Vagina (tissue), 2 donors: ENCODE measurements at regions not wholly inside any gene's neighbourhood (a gene's known extent, or its start where the extent isn't known, plus 50 kb on each side); places are given as distances from the start of the nearest gene placed in this dataset.

Source experiments
- DNase-seq, 2 donors: peaks; one replicate each; pipeline ENCODE4 v3.0.0-alpha.2; 2017; ENCODE audit errors: extremely low spot score in 2 of 2
- H3K27ac ChIP-seq: fragments of 200-600 bp; sonication (generic); one replicate; pipeline ENCODE4 v1.5.1; 2019
- H3K27me3 ChIP-seq: fragments of 200-600 bp; sonication (generic); one replicate; pipeline ENCODE4 v1.5.1; 2019
- H3K36me3 ChIP-seq, 2 donors: fragments of 200-600 bp; sonication (generic); one replicate each; pipeline ENCODE4 v1.5.1; 2017 to 2019
- H3K4me1 ChIP-seq: fragments of 200-600 bp; sonication (generic); one replicate; pipeline ENCODE4 v1.5.1; 2019
- H3K4me3 ChIP-seq, 2 donors: fragments of 200-600 bp; sonication (generic); 1 replicate in 1 of 2; 2 replicates in 1 of 2; pipeline ENCODE4 v1.5.1; 2016 to 2019
- H3K9me3 ChIP-seq: fragments of 200-600 bp; sonication (generic); one replicate; pipeline ENCODE4 v1.5.1; 2019
- CTCF ChIP-seq, 3 experiments: fragments of 450-650 bp in 2 of 3; fragments of 200-600 bp in 1 of 3; sonication (generic) in 1 of 3; IDR thresholded peaks; one replicate each; pipeline ENCODE4 v1.5.1; 2017 to 2019; ENCODE audit warnings: antibody characterized with exemption in 3 of 3, mild to moderate bottlenecking in 2 of 3, moderate library complexity in 2 of 3
- POLR2A ChIP-seq, 2 donors: fragments of 450-650 bp; IDR thresholded peaks; one replicate each; pipeline ENCODE4 v1.6.1; 2017; ENCODE audit warnings: antibody characterized with exemption in 2 of 2, mild to moderate bottlenecking in 2 of 2, moderate library complexity in 2 of 2
- POLR2AphosphoS5 ChIP-seq, 2 donors: sonication (generic); formaldehyde crosslinking; IDR thresholded peaks; one replicate each; pipeline ENCODE4 v1.9.0; 2017; ENCODE audit warnings: antibody characterized with exemption in 2 of 2, mild to moderate bottlenecking in 2 of 2, low read depth in 1 of 2; ENCODE audit not compliant: insufficient read depth in 1 of 2
- intact Hi-C: fragments of 100-400 bp; cut with DNase I; formaldehyde crosslinking; loops from one replicate; pipeline ENCODE4 v1.15.1; 2023

GRCh38 chr20:52905241-52905994, 66.7 kb upstream of the TSHZ2 start:
- Histone ChIP-seq H3K36me3 (no peaks in the 10 kb centered on the region), H3K4me3 (no peak overlapping the region), H3K27ac (no peak overlapping the region), H3K4me1 (no peaks in the 10 kb centered on the region), H3K27me3 (no peaks in the 10 kb centered on the region), H3K9me3 (no peaks in the 10 kb centered on the region)
- no peak for TF ChIP-seq POLR2AphosphoS5 (IDR thresholded peaks at IDR 0.05; ENCODE audit: insufficient read depth in 1 of 2, low read depth in 1 of 2)
- TF ChIP-seq POLR2A (IDR thresholded peaks at IDR 0.05) = no peak
- TF ChIP-seq CTCF (IDR thresholded peaks at IDR 0.05) = no peak
- no peak for DNase-seq
- intact Hi-C loops = loop anchor here (5.0 kb wide), 1 partner anchor 1763 kb away; no protein-coding TSS in a partner anchor

- no peak for DNase-seq
- no peak overlapping the region for H3K27ac ChIP-seq
- H3K4me1 ChIP-seq = no peaks in the 10 kb centered on the region
- no peaks in the 10 kb centered on the region for H3K27me3 ChIP-seq
- no peak overlapping the region for H3K4me3 ChIP-seq
- intact Hi-C loops = loop anchor here (5.0 kb wide), 2 partner anchors 798 to 1763 kb away; no protein-coding TSS in a partner anchor
- TF ChIP-seq CTCF (IDR thresholded peaks at IDR 0.05) (no peak), POLR2A (IDR thresholded peaks at IDR 0.05) (no peak), POLR2AphosphoS5 (IDR thresholded peaks at IDR 0.05; ENCODE audit: insufficient read depth in 1 of 2, low read depth in 1 of 2) (no peak)
- no peaks in the 10 kb centered on the region for H3K9me3 ChIP-seq
- H3K36me3 ChIP-seq = no peaks in the 10 kb centered on the region
Measured at GRCh38 chr20:52904837-52905236, 67.3 kb upstream of the TSHZ2 start.

GRCh38 chr20:52899041-52899608, 73.0 kb upstream of the TSHZ2 start:
- intact Hi-C loops = no loop called here
- peaks cover 12% of the 10 kb centered on the region for H3K4me1 ChIP-seq
- H3K27ac ChIP-seq = no peak overlapping the region
- H3K36me3 ChIP-seq = no peaks in the 10 kb centered on the region
- DNase-seq = no peak
- no peaks in the 10 kb centered on the region for H3K27me3 ChIP-seq
- no peaks in the 10 kb centered on the region for H3K9me3 ChIP-seq
- TF ChIP-seq CTCF (IDR thresholded peaks at IDR 0.05) (no peak), POLR2A (IDR thresholded peaks at IDR 0.05) (no peak), POLR2AphosphoS5 (IDR thresholded peaks at IDR 0.05; ENCODE audit: insufficient read depth in 1 of 2, low read depth in 1 of 2) (no peak)
- no peak overlapping the region for H3K4me3 ChIP-seq

GRCh38 chr20:52896348-52896747, 75.8 kb upstream of the TSHZ2 start:
- H3K27me3 ChIP-seq = no peaks in the 10 kb centered on the region
- H3K27ac ChIP-seq = no peak overlapping the region
- no peak overlapping the region for H3K4me3 ChIP-seq
- no peak for TF ChIP-seq POLR2AphosphoS5 (IDR thresholded peaks at IDR 0.05; ENCODE audit: insufficient read depth in 1 of 2, low read depth in 1 of 2)
- TF ChIP-seq POLR2A (IDR thresholded peaks at IDR 0.05) = no peak
- no peak for TF ChIP-seq CTCF (IDR thresholded peaks at IDR 0.05)
- H3K4me1 ChIP-seq = peaks cover 12% of the 10 kb centered on the region
- DNase-seq = no peak
- intact Hi-C loops = no loop called here
- H3K36me3 ChIP-seq = no peaks in the 10 kb centered on the region
- no peaks in the 10 kb centered on the region for H3K9me3 ChIP-seq

GRCh38 chr20:52895701-52896100, 76.5 kb upstream of the TSHZ2 start:
- TF ChIP-seq CTCF (IDR thresholded peaks at IDR 0.05) (no peak), POLR2A (IDR thresholded peaks at IDR 0.05) (no peak), POLR2AphosphoS5 (IDR thresholded peaks at IDR 0.05; ENCODE audit: insufficient read depth in 1 of 2, low read depth in 1 of 2) (no peak)
- intact Hi-C loops = no loop called here
- Histone ChIP-seq H3K4me3 (no peak overlapping the region), H3K27me3 (no peaks in the 10 kb centered on the region), H3K4me1 (peaks cover 12% of the 10 kb centered on the region), H3K36me3 (no peaks in the 10 kb centered on the region), H3K9me3 (no peaks in the 10 kb centered on the region), H3K27ac (no peak overlapping the region)
- DNase-seq = no peak
